Stimulated activated CD4-positive, alpha-beta T cell treated with anti-CD3 and anti-CD28 coated beads, Interleukin-15, amount 100 ng/mL, for 48 hours (primary cell): ENCODE measurements at regions not wholly inside any gene's neighbourhood (a gene's known extent, or its start where the extent isn't known, plus 50 kb on each side); places are given as distances from the start of the nearest gene placed in this dataset.
"Not testable (repeated sequence)": the region's sequence is repeated elsewhere in the genome, so short reads cannot be mapped to it uniquely, and the experiment has no call there.

Experiments used
- DNase-seq, 2 donors: peaks; one replicate each; pipeline ENCODE4 v3.0.0-alpha.2; 2020; ENCODE audit warnings: low read depth in 2 of 2

GRCh38 chr3:20334842-20335241 lies 148.8 kb upstream of the SGO1 start:
- DNase-seq = no peak

GRCh38 chr3:20327889-20328288 lies 141.9 kb upstream of the SGO1 start:
- no peak for DNase-seq

- no peak for DNase-seq
Measured at GRCh38 chr3:20326541-20326940, 140.5 kb upstream of the SGO1 start.

- no peak for DNase-seq
Measured at GRCh38 chr3:20325563-20325962, 139.6 kb upstream of the SGO1 start.

GRCh38 chr3:20324664-20325478 lies 138.9 kb upstream of the SGO1 start:
- no peak for DNase-seq

GRCh38 chr3:20323307-20323927 lies 137.4 kb upstream of the SGO1 start:
- DNase-seq = no peak

- no peak for DNase-seq
Measured at GRCh38 chr3:20322085-20322484, 136.1 kb upstream of the SGO1 start.

- no peak for DNase-seq
Measured at GRCh38 chr3:20321391-20322047, 135.5 kb upstream of the SGO1 start.

- no peak for DNase-seq
Measured at GRCh38 chr3:20320489-20320888, 134.5 kb upstream of the SGO1 start.

GRCh38 chr3:20319551-20319950 lies 133.5 kb upstream of the SGO1 start:
- DNase-seq = no peak

- no peak for DNase-seq
Measured at GRCh38 chr3:20317616-20318015, 131.6 kb upstream of the SGO1 start.

GRCh38 chr3:20316238-20316637 lies 130.2 kb upstream of the SGO1 start:
- DNase-seq = no peak

GRCh38 chr3:20310629-20311028 lies 124.6 kb upstream of the SGO1 start:
- no peak for DNase-seq

GRCh38 chr3:20307383-20307782 lies 121.4 kb upstream of the SGO1 start:
- DNase-seq = no peak

GRCh38 chr3:20305647-20306046 lies 119.6 kb upstream of the SGO1 start:
- DNase-seq = no peak

GRCh38 chr3:20302766-20303165 lies 116.8 kb upstream of the SGO1 start:
- DNase-seq = no peak

- DNase-seq = no peak
Measured at GRCh38 chr3:20288050-20288449, 102.0 kb upstream of the SGO1 start.

GRCh38 chr3:20280257-20280656 lies 94.3 kb upstream of the SGO1 start:
- no peak for DNase-seq

- DNase-seq = not testable (repeated sequence)
Measured at GRCh38 chr3:20265977-20266376, 80.0 kb upstream of the SGO1 start.

GRCh38 chr3:20264900-20265567 lies 79.0 kb upstream of the SGO1 start:
- DNase-seq = no peak

- DNase-seq = no peak
Measured at GRCh38 chr3:20258371-20258770, 72.4 kb upstream of the SGO1 start.

- no peak for DNase-seq
Measured at GRCh38 chr3:20256144-20256543, 70.1 kb upstream of the SGO1 start.
